ENCODE measurements at regions not wholly inside any gene's neighbourhood (a gene's known extent, or its start where the extent isn't known, plus 50 kb on each side); places are given as distances from the start of the nearest gene placed in this dataset.

- no peaks in the 10 kb centered on the region for H3K27me3 ChIP-seq
- H3K4me3 ChIP-seq: no peak overlapping the region
- H3K36me3 ChIP-seq: no peaks in the 10 kb centered on the region
- no peaks in the 10 kb centered on the region for H3K9me3 ChIP-seq
- DNase-seq: no peak
These were observed 163.9 kb upstream of the NOCT start for GRCh38 chr4:138851391-138852335.

- DNase-seq: no peak
- Histone ChIP-seq H3K4me3 (no peak overlapping the region), H3K9me3 (no peaks in the 10 kb centered on the region), H3K27me3 (no peaks in the 10 kb centered on the region; the same call in 1 of the 2 replicates), H3K36me3 (no peaks in the 10 kb centered on the region)
These were observed 169.9 kb upstream of the NOCT start for GRCh38 chr4:138845664-138846063.

DNA sequence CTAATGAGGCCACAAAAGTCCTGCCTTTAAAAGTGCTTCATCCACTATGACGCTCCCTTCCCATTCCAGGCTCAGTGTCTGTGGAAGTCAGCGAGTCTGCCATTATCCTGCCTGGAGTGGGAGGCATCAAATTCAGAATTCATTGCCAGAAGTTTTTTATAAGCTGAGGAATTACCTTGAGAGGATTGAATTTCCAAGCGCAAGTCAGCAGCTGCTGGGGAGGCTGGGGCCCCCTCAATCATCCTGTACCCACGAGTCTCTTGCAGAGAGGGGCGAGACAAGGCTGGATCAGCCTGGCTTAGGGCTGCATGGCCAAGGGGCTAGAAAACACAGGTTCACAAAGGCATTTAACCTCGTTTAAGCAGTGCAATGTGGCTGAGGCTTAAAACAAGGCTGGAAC, 170.5 kb upstream of the NOCT start:
- no peak for DNase-seq
- no peak overlapping the region for H3K4me3 ChIP-seq
- no peaks in the 10 kb centered on the region for H3K36me3 ChIP-seq
- no peaks in the 10 kb centered on the region; the same call in 1 of the 2 replicates for H3K27me3 ChIP-seq
- H3K9me3 ChIP-seq: no peaks in the 10 kb centered on the region

DNA sequence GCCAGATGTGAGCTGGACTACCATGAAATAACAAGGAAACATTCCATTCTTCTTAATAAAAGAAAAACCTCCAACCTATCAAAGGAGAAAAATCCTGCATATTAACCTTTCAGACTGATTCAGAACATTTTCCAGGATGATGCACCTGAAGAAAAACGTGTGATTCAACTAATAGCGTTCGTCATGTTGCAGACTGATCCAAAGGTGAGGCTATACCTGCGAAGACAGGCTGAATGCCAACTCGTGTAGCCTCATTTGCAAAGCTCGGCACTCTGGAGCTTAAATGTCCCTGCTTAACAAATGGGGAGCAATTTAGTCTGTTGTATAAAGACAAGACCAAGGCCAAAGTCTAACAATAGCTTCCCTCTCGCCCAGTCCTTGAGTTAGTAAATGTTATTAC, 172.0 kb upstream of the NOCT start:
- Histone ChIP-seq H3K4me3 (no peak overlapping the region), H3K36me3 (no peaks in the 10 kb centered on the region), H3K9me3 (no peaks in the 10 kb centered on the region), H3K27me3 (no peaks in the 10 kb centered on the region; the same call in 1 of the 2 replicates)
- no peak for DNase-seq

- H3K9me3 ChIP-seq: no peaks in the 10 kb centered on the region
- no peak for DNase-seq
- no peaks in the 10 kb centered on the region for H3K36me3 ChIP-seq
- no peak overlapping the region for H3K4me3 ChIP-seq
- no peaks in the 10 kb centered on the region; the same call in 1 of the 2 replicates for H3K27me3 ChIP-seq
These were observed 174.2 kb upstream of the NOCT start for GRCh38 chr4:138841343-138841742.

DNA sequence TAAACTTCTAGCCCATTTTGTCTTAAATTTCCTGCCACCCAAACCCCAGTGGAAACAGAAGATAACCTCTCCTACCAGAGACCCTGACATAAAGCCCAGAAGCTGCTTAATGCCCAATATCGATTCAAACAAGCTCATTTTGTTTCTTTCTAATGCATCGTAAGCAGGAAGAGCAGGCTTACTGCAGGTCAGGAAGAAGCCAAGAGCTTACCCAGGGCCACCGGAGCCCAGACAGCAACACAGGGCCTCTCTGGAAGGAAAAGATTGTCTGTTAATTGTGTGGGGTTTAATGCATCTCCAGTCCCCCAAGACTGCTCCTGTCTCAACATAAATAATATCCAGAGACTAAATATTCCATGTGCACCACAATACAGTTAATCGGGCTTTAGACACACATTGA, 177.3 kb upstream of the NOCT start:
- no peaks in the 10 kb centered on the region for H3K9me3 ChIP-seq
- no peak overlapping the region for H3K4me3 ChIP-seq
- no peak for DNase-seq
- no peaks in the 10 kb centered on the region for H3K36me3 ChIP-seq
- H3K27me3 ChIP-seq: no peaks in the 10 kb centered on the region; the same call in 1 of the 2 replicates

DNA sequence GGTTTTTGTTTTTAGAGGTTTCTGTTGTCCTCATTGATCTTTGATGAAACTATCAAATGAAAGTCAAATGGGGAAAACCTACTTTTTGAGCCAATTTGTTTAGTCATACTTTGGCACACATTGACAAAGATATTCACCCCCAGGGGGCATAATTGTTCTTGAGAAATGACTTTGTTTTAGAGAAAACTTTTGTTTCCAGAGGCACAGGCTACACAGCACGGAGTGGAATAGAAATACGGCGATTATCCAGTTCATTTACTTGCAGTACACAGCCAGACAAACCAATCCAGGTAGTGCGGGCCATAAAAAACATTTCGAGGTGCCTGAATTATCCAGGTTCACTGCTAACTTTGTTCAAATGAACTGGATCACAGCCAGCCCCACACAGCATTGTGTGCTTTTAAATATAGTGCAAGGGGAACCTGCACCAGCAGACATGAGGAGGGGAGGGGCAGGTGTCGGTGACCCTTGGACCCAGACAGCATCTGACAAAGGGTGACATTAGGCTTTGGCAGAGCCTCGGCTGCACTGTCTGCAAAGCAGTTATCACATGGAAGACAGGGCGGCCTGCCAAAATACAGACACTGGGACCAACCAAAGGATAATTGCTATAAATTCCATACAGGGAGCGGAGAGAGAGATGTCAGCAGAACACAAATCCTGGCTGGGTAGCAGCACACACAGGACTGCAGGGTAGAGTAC, 179.6 kb upstream of the NOCT start:
- no peaks in the 10 kb centered on the region for H3K9me3 ChIP-seq
- H3K36me3 ChIP-seq: no peaks in the 10 kb centered on the region
- DNase-seq: no peak
- H3K27me3 ChIP-seq: no peaks in the 10 kb centered on the region
- no peak overlapping the region for H3K4me3 ChIP-seq

DNA sequence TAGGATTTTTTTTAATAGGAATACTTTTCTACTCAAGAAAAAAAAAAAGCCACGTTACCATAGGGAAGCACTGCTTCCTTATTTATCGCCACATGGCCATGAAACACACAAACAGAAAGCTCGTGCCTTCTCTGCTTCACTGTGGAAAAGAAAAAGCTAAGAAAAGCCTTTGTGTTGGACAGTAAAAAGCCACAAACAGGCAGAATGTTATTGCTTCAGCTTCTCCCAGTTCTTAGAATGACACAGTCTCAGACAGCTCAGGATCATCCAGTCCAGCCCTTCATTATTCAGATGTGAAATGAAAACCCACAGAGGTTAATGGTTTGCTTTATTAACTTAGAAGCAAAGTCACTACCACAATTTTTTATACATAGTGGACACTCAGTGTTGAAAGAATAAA, 181.6 kb upstream of the NOCT start:
- H3K36me3 ChIP-seq: no peaks in the 10 kb centered on the region
- no peaks in the 10 kb centered on the region for H3K9me3 ChIP-seq
- H3K4me3 ChIP-seq: no peak overlapping the region
- DNase-seq: no peak
- no peaks in the 10 kb centered on the region for H3K27me3 ChIP-seq

GRCh38 chr4:138832563-138832962, 183.0 kb upstream of the NOCT start:
- H3K4me3 ChIP-seq: no peak overlapping the region
- no peaks in the 10 kb centered on the region for H3K27me3 ChIP-seq
- DNase-seq: no peak
- no peaks in the 10 kb centered on the region for H3K36me3 ChIP-seq
- H3K9me3 ChIP-seq: no peaks in the 10 kb centered on the region

DNA sequence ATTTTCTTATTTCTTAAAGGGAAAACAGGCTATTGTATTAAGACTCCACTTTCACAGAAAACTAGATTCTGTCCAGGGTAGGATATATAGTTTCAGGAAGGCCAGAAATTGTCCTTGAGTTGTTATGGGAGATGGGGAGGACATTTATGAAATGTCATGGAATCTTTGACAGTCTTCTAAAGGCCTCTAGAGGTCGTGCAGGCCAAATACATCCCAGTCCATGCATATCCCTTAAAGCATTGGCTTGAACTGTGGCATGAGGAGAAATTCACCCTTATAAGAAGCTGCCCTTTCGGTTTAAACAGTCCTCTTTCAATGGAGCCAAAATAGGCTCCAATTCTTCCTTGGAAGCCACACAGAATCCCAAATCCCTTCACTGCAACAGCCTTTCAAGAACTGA, 183.6 kb upstream of the NOCT start:
- no peaks in the 10 kb centered on the region for H3K27me3 ChIP-seq
- H3K4me3 ChIP-seq: no peak overlapping the region
- H3K9me3 ChIP-seq: no peaks in the 10 kb centered on the region
- DNase-seq: no peak
- H3K36me3 ChIP-seq: no peaks in the 10 kb centered on the region

DNA sequence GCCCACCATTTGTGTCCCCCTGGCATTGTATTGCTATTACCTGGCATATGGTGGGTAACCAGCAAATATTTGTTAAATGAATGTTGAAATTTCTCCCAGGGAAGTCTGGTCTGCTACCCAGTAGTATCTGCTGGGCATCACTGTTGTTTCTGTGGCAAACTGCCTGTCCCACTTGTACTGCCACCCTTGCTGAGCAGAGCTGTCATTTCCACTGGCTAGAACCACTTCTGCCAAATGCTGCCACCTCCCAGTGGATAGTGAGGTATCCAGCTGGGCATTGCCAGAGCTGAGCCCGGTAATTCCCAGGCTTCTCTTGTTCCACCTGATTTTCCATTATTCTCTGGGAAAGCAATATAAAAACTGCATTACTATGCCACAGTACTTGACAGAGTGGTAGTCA, 186.7 kb upstream of the NOCT start:
- no peaks in the 10 kb centered on the region for H3K36me3 ChIP-seq
- no peak for DNase-seq
- no peaks in the 10 kb centered on the region for H3K9me3 ChIP-seq
- no peaks in the 10 kb centered on the region for H3K27me3 ChIP-seq
- H3K4me3 ChIP-seq: no peak overlapping the region

GRCh38 chr4:138826754-138827153, 188.8 kb upstream of the NOCT start:
- DNase-seq: no peak
- Histone ChIP-seq H3K36me3 (no peaks in the 10 kb centered on the region), H3K9me3 (no peaks in the 10 kb centered on the region), H3K4me3 (no peak overlapping the region), H3K27me3 (no peaks in the 10 kb centered on the region)

DNA sequence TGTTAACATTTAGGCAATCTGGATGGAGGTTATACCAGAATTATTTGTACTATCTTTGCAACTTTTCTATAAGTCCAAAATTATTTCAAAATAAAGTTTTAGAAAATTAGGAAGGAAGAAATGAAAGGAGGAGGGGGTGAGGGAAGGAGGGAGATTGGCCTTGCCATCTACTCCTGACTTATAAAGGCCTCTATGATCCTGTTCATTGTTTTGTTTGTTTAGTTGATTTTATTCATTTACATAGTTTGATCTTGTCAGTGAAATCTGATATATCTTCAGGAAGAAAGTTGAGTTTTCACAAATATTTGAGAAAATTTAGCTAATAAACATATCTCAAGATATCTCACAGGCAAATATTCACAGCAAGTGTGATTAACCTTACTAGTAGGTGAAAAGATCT, 189.3 kb upstream of the NOCT start:
- H3K36me3 ChIP-seq: no peaks in the 10 kb centered on the region
- DNase-seq: no peak
- no peak overlapping the region for H3K4me3 ChIP-seq
- no peaks in the 10 kb centered on the region for H3K9me3 ChIP-seq
- no peaks in the 10 kb centered on the region for H3K27me3 ChIP-seq

- H3K9me3 ChIP-seq: no peaks in the 10 kb centered on the region
- DNase-seq: no peak
These were observed 194.2 kb upstream of the NOCT start for GRCh38 chr4:138821331-138821730.

GRCh38 chr4:138816875-138817274, 198.7 kb upstream of the NOCT start:
- Histone ChIP-seq H3K4me3 (no peak overlapping the region), H3K9me3 (no peaks in the 10 kb centered on the region), H3K36me3 (no peaks in the 10 kb centered on the region), H3K27me3 (no peaks in the 10 kb centered on the region)
- no peak for DNase-seq

More at GRCh38 chr4:138821331-138821730, 194.2 kb upstream of the NOCT start:
- Histone ChIP-seq H3K4me3 (no peak overlapping the region), H3K36me3 (no peaks in the 10 kb centered on the region), H3K27me3 (no peaks in the 10 kb centered on the region)

GRCh38 chr4:138815811-138816210, 199.8 kb upstream of the NOCT start:
- no peak overlapping the region for H3K4me3 ChIP-seq
- no peaks in the 10 kb centered on the region for H3K9me3 ChIP-seq
- no peak for DNase-seq
- no peaks in the 10 kb centered on the region for H3K36me3 ChIP-seq
- H3K27me3 ChIP-seq: no peaks in the 10 kb centered on the region

DNA sequence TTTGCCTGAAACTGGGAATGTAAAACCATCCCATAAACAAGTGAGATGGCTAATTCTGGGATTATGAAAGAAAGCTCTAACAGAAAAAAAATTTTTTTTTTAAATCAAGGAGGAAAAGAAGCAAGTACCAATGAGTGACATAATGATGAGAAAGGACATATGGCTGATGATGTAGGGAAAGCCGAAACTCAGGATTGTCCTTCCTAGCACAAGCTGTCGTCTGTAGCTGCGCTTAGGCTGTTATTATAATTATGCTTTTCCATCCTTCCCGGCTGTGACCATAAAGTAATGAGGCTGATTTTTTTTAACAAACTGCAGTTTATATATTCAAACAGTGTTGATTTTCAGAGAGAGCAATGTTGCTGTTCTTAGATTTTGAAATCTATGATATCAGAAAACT, 209.8 kb upstream of the NOCT start:
- Histone ChIP-seq H3K9me3 (no peaks in the 10 kb centered on the region), H3K36me3 (no peaks in the 10 kb centered on the region), H3K4me3 (no peak overlapping the region), H3K27me3 (no peaks in the 10 kb centered on the region)
- DNase-seq: no peak

- Histone ChIP-seq H3K36me3 (no peaks in the 10 kb centered on the region), H3K9me3 (no peaks in the 10 kb centered on the region), H3K4me3 (no peak overlapping the region), H3K27me3 (no peaks in the 10 kb centered on the region)
- no peak for DNase-seq
These were observed 210.9 kb upstream of the NOCT start for GRCh38 chr4:138804711-138805110.
